ENCODE measurements at regions not wholly inside any gene's neighbourhood (a gene's known extent, or its start where the extent isn't known, plus 50 kb on each side); places are given as distances from the start of the nearest gene placed in this dataset.
"Not testable (repeated sequence)": the region's sequence is repeated elsewhere in the genome, so short reads cannot be mapped to it uniquely, and the experiment has no call there.

GRCh38 chr3:153506205-153506604 lies 344.2 kb downstream of the RAP2B start:
- H3K36me3 ChIP-seq (ENCODE audit: control insufficient read depth, insufficient read depth, low read length); H3K4me3 ChIP-seq (ENCODE audit: insufficient read depth, low read depth, low read length); H3K4me1 ChIP-seq (ENCODE audit: control insufficient read depth, insufficient read depth, low read length); H3K27me3 ChIP-seq (ENCODE audit: control insufficient read depth, insufficient read depth, low read length, poor library complexity, severe bottlenecking); H3K9me3 ChIP-seq (ENCODE audit: control insufficient read depth, low read length); H3K27ac ChIP-seq (ENCODE audit: insufficient read depth, low read depth, low read length, poor library complexity, severe bottlenecking): not testable (repeated sequence)
- WGBS, 2 experiments, result 93 to 98% methylated on average over 6 to 8 of the region's 13 CpGs

DNA sequence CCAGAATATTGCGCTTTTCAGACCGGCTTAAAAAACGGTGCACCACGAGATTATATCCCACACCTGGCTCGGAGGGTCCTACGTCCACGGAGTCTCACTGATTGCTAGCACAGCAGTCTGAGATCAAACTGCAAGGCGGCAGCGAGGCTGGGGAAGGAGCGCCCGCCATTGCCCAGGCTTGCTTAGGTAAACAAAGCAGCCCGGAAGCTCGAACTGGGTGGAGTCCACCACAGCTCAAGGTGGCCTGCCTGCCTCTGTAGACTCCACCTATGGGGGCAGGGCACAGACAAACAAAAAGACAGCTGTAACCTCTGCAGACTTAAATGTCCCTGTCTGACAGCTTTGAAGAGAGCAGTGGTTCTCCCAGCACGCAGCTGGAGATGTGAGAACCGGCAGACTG lies 344.7 kb downstream of the RAP2B start:
- not testable (repeated sequence) for H3K27ac ChIP-seq (ENCODE audit: insufficient read depth, low read depth, low read length, poor library complexity, severe bottlenecking); H3K4me3 ChIP-seq (ENCODE audit: insufficient read depth, low read depth, low read length); H3K4me1 ChIP-seq (ENCODE audit: control insufficient read depth, insufficient read depth, low read length); H3K36me3 ChIP-seq (ENCODE audit: control insufficient read depth, insufficient read depth, low read length); H3K27me3 ChIP-seq (ENCODE audit: control insufficient read depth, insufficient read depth, low read length, poor library complexity, severe bottlenecking); H3K9me3 ChIP-seq (ENCODE audit: control insufficient read depth, low read length)
- 91 to 92% methylated on average over 12 to 13 of the region's 15 CpGs for WGBS, 2 experiments

DNA sequence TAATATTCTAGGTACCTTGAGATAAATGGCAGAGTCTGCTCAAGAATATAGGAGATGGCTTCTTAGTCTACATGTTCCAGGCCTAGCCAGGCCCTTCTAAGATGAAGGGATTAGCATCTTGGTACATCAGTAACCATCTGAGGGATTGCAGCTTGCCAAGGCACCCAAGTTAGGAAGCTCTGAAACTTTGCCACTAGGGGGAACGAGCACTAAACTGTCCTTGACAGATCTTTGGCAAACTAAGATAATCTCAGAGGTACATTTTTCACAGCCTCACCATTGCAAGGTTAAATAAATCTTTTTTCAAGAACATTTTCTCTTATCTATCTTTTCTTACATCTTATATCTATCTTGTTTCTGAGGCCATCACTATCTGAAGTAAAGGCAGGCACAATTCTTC lies 351.2 kb downstream of the RAP2B start:
- Histone ChIP-seq H3K36me3 (ENCODE audit: control insufficient read depth, insufficient read depth, low read length) (no peaks in the 10 kb centered on the region), H3K4me1 (ENCODE audit: control insufficient read depth, insufficient read depth, low read length) (no peaks in the 10 kb centered on the region), H3K27ac (ENCODE audit: insufficient read depth, low read depth, low read length, poor library complexity, severe bottlenecking) (no peak overlapping the region), H3K9me3 (ENCODE audit: control insufficient read depth, low read length) (no peaks in the 10 kb centered on the region), H3K4me3 (ENCODE audit: insufficient read depth, low read depth, low read length) (no peak overlapping the region), H3K27me3 (ENCODE audit: control insufficient read depth, insufficient read depth, low read length, poor library complexity, severe bottlenecking) (no peaks in the 10 kb centered on the region)
- WGBS, 2 experiments, result 68 to 76% methylated on average over 1 of the region's 1 CpG

- no peaks in the 10 kb centered on the region for H3K36me3 ChIP-seq (ENCODE audit: control insufficient read depth, insufficient read depth, low read length)
- H3K4me3 ChIP-seq (ENCODE audit: insufficient read depth, low read depth, low read length), result no peak overlapping the region
- no peak overlapping the region for H3K27ac ChIP-seq (ENCODE audit: insufficient read depth, low read depth, low read length, poor library complexity, severe bottlenecking)
Measured at GRCh38 chr3:153528473-153528872, 366.4 kb downstream of the RAP2B start.

GRCh38 chr3:153539263-153539662 lies 377.2 kb downstream of the RAP2B start:
- H3K9me3 ChIP-seq (ENCODE audit: control insufficient read depth, low read length), result no peaks in the 10 kb centered on the region
- H3K36me3 ChIP-seq (ENCODE audit: control insufficient read depth, insufficient read depth, low read length), result no peaks in the 10 kb centered on the region
- no peak overlapping the region for H3K27ac ChIP-seq (ENCODE audit: insufficient read depth, low read depth, low read length, poor library complexity, severe bottlenecking)
- no peak overlapping the region for H3K4me3 ChIP-seq (ENCODE audit: insufficient read depth, low read depth, low read length)
- WGBS, 2 experiments, result no CpG with 5 or more reads among the region's 1 CpG
- H3K4me1 ChIP-seq (ENCODE audit: control insufficient read depth, insufficient read depth, low read length), result no peaks in the 10 kb centered on the region
- no peaks in the 10 kb centered on the region for H3K27me3 ChIP-seq (ENCODE audit: control insufficient read depth, insufficient read depth, low read length, poor library complexity, severe bottlenecking)

More at GRCh38 chr3:153528473-153528872, 366.4 kb downstream of the RAP2B start:
- no peaks in the 10 kb centered on the region for H3K9me3 ChIP-seq (ENCODE audit: control insufficient read depth, low read length)
- no peaks in the 10 kb centered on the region for H3K4me1 ChIP-seq (ENCODE audit: control insufficient read depth, insufficient read depth, low read length)
- no peaks in the 10 kb centered on the region for H3K27me3 ChIP-seq (ENCODE audit: control insufficient read depth, insufficient read depth, low read length, poor library complexity, severe bottlenecking)

DNA sequence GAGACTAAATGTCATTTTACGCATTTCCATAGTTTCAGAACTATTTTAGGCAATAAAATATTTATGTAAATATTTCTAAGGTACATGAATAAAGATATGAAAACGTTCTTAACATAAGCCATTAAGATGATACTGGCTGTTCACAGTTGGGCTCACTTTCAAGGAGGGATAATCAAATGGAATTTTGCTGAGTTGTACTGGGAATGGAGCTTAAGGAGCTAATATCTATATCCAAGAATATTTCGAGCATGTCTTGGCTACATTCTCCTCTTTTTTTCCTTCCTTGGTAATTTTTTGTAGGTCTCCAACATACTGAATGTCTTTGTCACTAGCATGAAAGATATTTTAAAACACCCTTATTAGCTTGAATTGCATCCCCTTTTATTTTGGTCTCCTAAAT lies 383.4 kb downstream of the RAP2B start:
- 84 to 100% methylated on average over 1 to 2 of the region's 3 CpGs for WGBS, 2 experiments
- Histone ChIP-seq H3K27ac (ENCODE audit: insufficient read depth, low read depth, low read length, poor library complexity, severe bottlenecking) (no peak overlapping the region), H3K27me3 (ENCODE audit: control insufficient read depth, insufficient read depth, low read length, poor library complexity, severe bottlenecking) (no peaks in the 10 kb centered on the region), H3K36me3 (ENCODE audit: control insufficient read depth, insufficient read depth, low read length) (no peaks in the 10 kb centered on the region), H3K4me1 (ENCODE audit: control insufficient read depth, insufficient read depth, low read length) (no peaks in the 10 kb centered on the region), H3K4me3 (ENCODE audit: insufficient read depth, low read depth, low read length) (no peak overlapping the region), H3K9me3 (ENCODE audit: control insufficient read depth, low read length) (no peaks in the 10 kb centered on the region)

DNA sequence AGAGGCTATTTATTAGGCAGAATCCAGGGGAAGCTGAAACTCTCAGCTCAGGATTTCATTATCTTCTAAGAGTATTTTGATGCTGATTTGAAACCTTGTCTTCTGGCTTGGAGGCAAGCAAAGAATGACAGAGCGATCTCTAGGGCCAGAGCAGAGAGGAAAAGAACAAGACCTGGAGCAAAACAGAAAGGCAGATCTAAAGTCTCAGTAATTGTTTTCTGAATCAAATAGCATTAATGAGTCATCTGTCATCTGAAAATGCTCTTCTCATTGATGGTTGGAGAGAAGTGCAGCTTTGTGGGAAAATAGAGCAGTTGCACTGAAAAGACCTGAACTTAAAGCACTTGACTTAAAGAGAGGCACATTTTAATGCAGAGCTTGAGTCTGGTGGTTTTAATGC lies 385.9 kb downstream of the RAP2B start:
- Histone ChIP-seq H3K27ac (ENCODE audit: insufficient read depth, low read depth, low read length, poor library complexity, severe bottlenecking) (no peak overlapping the region), H3K27me3 (ENCODE audit: control insufficient read depth, insufficient read depth, low read length, poor library complexity, severe bottlenecking) (no peaks in the 10 kb centered on the region), H3K36me3 (ENCODE audit: control insufficient read depth, insufficient read depth, low read length) (no peaks in the 10 kb centered on the region), H3K4me3 (ENCODE audit: insufficient read depth, low read depth, low read length) (no peak overlapping the region), H3K4me1 (ENCODE audit: control insufficient read depth, insufficient read depth, low read length) (no peaks in the 10 kb centered on the region), H3K9me3 (ENCODE audit: control insufficient read depth, low read length) (no peaks in the 10 kb centered on the region)
- WGBS, 2 experiments, result 55 to 75% methylated on average over 1 of the region's 1 CpG

DNA sequence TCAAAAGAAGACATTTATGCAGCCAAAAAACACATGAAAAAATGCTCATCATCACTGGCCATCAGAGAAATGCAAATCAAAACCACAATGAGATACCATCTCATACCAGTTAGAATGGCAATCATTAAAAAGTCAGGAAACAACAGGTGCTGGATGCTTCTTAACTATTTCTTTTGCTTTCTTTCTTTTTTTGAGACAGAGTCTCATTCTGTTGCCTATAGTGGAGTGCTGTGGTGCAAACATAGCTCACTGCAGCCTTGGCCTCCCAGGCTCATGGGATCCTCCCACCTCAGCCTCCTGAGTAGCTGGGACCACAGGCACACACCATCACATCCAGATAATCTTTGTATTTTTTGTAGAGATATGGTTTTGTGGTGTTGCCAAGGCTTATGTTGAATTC lies 387.7 kb downstream of the RAP2B start:
- H3K4me1 ChIP-seq (ENCODE audit: control insufficient read depth, insufficient read depth, low read length); H3K27ac ChIP-seq (ENCODE audit: insufficient read depth, low read depth, low read length, poor library complexity, severe bottlenecking); H3K4me3 ChIP-seq (ENCODE audit: insufficient read depth, low read depth, low read length); H3K36me3 ChIP-seq (ENCODE audit: control insufficient read depth, insufficient read depth, low read length); H3K27me3 ChIP-seq (ENCODE audit: control insufficient read depth, insufficient read depth, low read length, poor library complexity, severe bottlenecking); H3K9me3 ChIP-seq (ENCODE audit: control insufficient read depth, low read length): not testable (repeated sequence)

DNA sequence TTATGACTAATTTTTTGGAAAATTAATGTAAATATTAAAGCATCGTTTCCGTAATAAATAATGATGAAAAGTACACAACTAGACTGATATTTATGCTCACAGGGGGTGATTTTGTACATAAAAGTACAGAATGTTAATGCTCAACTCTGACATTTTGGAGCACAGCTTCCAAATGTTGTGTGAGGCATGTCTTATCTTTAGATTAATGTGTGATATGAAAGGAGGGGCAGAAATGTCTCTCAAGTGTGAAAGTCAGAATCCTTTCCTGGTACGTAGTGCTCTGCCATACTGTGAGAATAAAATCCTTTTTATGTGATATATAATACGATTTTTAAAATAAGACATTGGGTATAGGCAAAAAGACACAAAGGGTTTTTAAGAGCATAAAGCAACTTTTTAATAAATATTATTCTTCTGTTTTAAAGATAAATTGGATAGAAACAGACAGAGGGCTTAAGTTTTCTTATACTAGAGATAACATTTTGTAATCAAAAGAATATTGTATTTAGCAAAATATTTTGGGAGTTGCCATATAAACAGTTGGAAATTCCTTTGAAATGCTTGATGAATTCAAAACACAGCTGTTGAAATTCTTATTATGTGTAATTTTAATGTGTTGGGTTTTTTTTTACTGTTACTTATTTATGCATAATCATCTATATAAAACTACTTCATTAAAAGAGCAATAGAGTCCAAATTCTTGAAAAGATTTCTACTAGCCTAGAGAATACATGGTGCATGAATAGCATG lies 389.7 kb downstream of the RAP2B start:
- 90 to 93% methylated on average over 2 to 3 of the region's 4 CpGs for WGBS, 2 experiments
- no peaks in the 10 kb centered on the region for H3K9me3 ChIP-seq (ENCODE audit: control insufficient read depth, low read length)
- no peak overlapping the region for H3K4me3 ChIP-seq (ENCODE audit: insufficient read depth, low read depth, low read length)
- H3K27me3 ChIP-seq (ENCODE audit: control insufficient read depth, insufficient read depth, low read length, poor library complexity, severe bottlenecking), result no peaks in the 10 kb centered on the region
- H3K27ac ChIP-seq (ENCODE audit: insufficient read depth, low read depth, low read length, poor library complexity, severe bottlenecking), result no peak overlapping the region
- no peaks in the 10 kb centered on the region for H3K36me3 ChIP-seq (ENCODE audit: control insufficient read depth, insufficient read depth, low read length)
- no peaks in the 10 kb centered on the region for H3K4me1 ChIP-seq (ENCODE audit: control insufficient read depth, insufficient read depth, low read length)

GRCh38 chr3:153552887-153553604 lies 391.0 kb downstream of the RAP2B start:
- WGBS, 2 experiments, result 92 to 96% methylated on average over 7 to 10 of the region's 11 CpGs
- Histone ChIP-seq H3K4me1 (ENCODE audit: control insufficient read depth, insufficient read depth, low read length) (no peaks in the 10 kb centered on the region), H3K9me3 (ENCODE audit: control insufficient read depth, low read length) (no peaks in the 10 kb centered on the region), H3K4me3 (ENCODE audit: insufficient read depth, low read depth, low read length) (no peak overlapping the region), H3K27me3 (ENCODE audit: control insufficient read depth, insufficient read depth, low read length, poor library complexity, severe bottlenecking) (no peaks in the 10 kb centered on the region), H3K27ac (ENCODE audit: insufficient read depth, low read depth, low read length, poor library complexity, severe bottlenecking) (no peak overlapping the region), H3K36me3 (ENCODE audit: control insufficient read depth, insufficient read depth, low read length) (no peaks in the 10 kb centered on the region)
